ENCODE measurements at regions not wholly inside any gene's neighbourhood (a gene's known extent, or its start where the extent isn't known, plus 50 kb on each side); places are given as distances from the start of the nearest gene placed in this dataset.

DNA sequence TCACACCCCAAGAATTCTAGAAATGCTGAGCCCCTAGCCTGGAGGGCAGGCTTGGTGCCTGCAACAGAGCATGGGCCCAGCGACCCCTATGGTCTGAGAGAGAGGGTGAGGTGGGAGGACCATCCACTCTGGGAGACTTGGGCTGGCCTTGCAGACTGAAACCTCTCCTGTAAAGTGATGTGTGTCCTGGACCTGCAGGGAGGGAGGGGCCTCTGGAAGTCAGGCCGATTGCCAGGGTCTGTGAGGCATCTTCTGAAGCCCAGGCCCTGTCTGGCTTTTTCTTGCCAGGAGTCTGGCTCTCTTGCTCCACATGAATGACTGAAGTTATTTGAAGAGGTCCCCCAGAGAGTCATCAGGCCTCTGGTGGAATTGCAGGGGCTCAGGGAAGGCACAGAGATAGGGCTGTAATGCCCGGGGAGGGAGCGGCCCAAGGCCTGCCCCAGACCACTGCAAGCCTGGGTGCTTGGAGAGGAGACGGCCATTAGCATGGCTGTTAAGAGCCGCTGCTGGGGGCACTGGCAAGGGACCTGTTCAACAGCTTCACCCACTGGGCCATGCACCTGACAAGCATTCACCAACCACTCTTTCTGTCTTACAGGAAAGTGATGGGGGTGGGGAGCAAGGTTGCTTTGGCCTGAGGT, 56.0 kb upstream of the CHRNA7 start:
- TF ChIP-seq POLR2A (IDR thresholded peaks at IDR 0.05) = no peak
- TF ChIP-seq, protein P1, sequence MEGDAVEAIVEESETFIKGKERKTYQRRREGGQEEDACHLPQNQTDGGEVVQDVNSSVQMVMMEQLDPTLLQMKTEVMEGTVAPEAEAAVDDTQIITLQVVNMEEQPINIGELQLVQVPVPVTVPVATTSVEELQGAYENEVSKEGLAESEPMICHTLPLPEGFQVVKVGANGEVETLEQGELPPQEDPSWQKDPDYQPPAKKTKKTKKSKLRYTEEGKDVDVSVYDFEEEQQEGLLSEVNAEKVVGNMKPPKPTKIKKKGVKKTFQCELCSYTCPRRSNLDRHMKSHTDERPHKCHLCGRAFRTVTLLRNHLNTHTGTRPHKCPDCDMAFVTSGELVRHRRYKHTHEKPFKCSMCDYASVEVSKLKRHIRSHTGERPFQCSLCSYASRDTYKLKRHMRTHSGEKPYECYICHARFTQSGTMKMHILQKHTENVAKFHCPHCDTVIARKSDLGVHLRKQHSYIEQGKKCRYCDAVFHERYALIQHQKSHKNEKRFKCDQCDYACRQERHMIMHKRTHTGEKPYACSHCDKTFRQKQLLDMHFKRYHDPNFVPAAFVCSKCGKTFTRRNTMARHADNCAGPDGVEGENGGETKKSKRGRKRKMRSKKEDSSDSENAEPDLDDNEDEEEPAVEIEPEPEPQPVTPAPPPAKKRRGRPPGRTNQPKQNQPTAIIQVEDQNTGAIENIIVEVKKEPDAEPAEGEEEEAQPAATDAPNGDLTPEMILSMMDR (IDR thresholded peaks at IDR 0.05) = no peak
- no peak for TF ChIP-seq POLR2AphosphoS5 (IDR thresholded peaks at IDR 0.05)
- TF ChIP-seq EP300 (IDR thresholded peaks at IDR 0.05; ENCODE audit: low read depth) = no peak

All from transverse colon (tissue), 4 donors.